Stimulated activated CD4-positive, alpha-beta T cell treated with anti-CD3 and anti-CD28 coated beads, Interleukin-2, amount 100 ng/mL, for 24 hours (primary cell): ENCODE measurements at regions not wholly inside any gene's neighbourhood (a gene's known extent, or its start where the extent isn't known, plus 50 kb on each side); places are given as distances from the start of the nearest gene placed in this dataset.
"Not testable (repeated sequence)": the region's sequence is repeated elsewhere in the genome, so short reads cannot be mapped to it uniquely, and the experiment has no call there.

Experiments
- DNase-seq, 2 donors: peaks; one replicate each; pipeline ENCODE4 v3.0.0-alpha.2; 2020

- no peak for DNase-seq
Measured at GRCh38 chr20:40860487-40860902, 168.1 kb upstream of the TOP1 start.

- DNase-seq: no peak
Measured at GRCh38 chr20:40861427-40862008, 167.1 kb upstream of the TOP1 start.

GRCh38 chr20:40863355-40863919, 165.2 kb upstream of the TOP1 start:
- DNase-seq: no peak

- no peak for DNase-seq
Measured at GRCh38 chr20:40864470-40864869, 164.2 kb upstream of the TOP1 start.

- no peak for DNase-seq
Measured at GRCh38 chr20:40865095-40865494, 163.5 kb upstream of the TOP1 start.

- DNase-seq: no peak
Measured at GRCh38 chr20:40866056-40866455, 162.6 kb upstream of the TOP1 start.

- no peak for DNase-seq
Measured at GRCh38 chr20:40868551-40869217, 159.9 kb upstream of the TOP1 start.

- DNase-seq: no peak
Measured at GRCh38 chr20:40869218-40870147, 159.1 kb upstream of the TOP1 start.

GRCh38 chr20:40875116-40876085, 153.2 kb upstream of the TOP1 start:
- DNase-seq: no peak

GRCh38 chr20:40878099-40878498, 150.5 kb upstream of the TOP1 start:
- DNase-seq: not testable (repeated sequence)

- no peak for DNase-seq
Measured at GRCh38 chr20:40880063-40880728, 148.4 kb upstream of the TOP1 start.

GRCh38 chr20:40880729-40881109, 147.9 kb upstream of the TOP1 start:
- DNase-seq: no peak

- DNase-seq: no peak
Measured at GRCh38 chr20:40882152-40882551, 146.5 kb upstream of the TOP1 start.

GRCh38 chr20:40883097-40883496, 145.5 kb upstream of the TOP1 start:
- DNase-seq: no peak

- DNase-seq: no peak
Measured at GRCh38 chr20:40887105-40887504, 141.5 kb upstream of the TOP1 start.

- not testable (repeated sequence) for DNase-seq
Measured at GRCh38 chr20:40889266-40889665, 139.4 kb upstream of the TOP1 start.

- DNase-seq: no peak
Measured at GRCh38 chr20:40890181-40890580, 138.4 kb upstream of the TOP1 start.

GRCh38 chr20:40890635-40891034, 138.0 kb upstream of the TOP1 start:
- no peak for DNase-seq

GRCh38 chr20:40891351-40891750, 137.3 kb upstream of the TOP1 start:
- no peak for DNase-seq

- no peak for DNase-seq
Measured at GRCh38 chr20:40892642-40893041, 136.0 kb upstream of the TOP1 start.

GRCh38 chr20:40893610-40894236, 134.9 kb upstream of the TOP1 start:
- DNase-seq: no peak
